Activated CD4-positive, alpha-beta T cell treated with anti-CD3 and anti-CD28 coated beads, Interleukin-10, Interleukin-2, amounts not matched to agents 100 ng/mL and 50 ng/mL, durations not matched to agents 16 hours and 8 hours (primary cell): ENCODE measurements at regions not wholly inside any gene's neighbourhood (a gene's known extent, or its start where the extent isn't known, plus 50 kb on each side); places are given as distances from the start of the nearest gene placed in this dataset.
A peak's percentile ranks its signal among the peaks of the same experiment; 100 is the strongest.

Experiments used
- DNase-seq: peaks from one replicate; pipeline ENCODE4 v3.0.0-alpha.2; 2020

DNA sequence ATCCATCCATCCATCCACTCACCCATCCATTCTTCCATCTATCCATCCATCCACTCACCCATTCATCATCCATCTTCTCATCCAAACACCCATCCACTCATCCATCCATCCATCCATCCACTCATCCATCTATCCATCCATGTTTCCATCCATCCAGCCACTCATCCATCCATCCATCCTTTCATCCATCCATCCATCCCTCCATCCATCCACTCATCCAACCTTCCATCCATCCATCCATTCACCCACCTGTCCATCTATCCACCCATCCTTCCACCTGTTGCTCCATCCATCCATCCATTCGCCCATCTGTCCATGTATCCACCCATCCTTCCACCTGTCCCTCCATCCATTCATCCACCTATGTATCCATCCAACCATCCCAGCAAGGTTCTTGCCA lies 378.4 kb upstream of the PFKP start:
- no peak for DNase-seq

DNA sequence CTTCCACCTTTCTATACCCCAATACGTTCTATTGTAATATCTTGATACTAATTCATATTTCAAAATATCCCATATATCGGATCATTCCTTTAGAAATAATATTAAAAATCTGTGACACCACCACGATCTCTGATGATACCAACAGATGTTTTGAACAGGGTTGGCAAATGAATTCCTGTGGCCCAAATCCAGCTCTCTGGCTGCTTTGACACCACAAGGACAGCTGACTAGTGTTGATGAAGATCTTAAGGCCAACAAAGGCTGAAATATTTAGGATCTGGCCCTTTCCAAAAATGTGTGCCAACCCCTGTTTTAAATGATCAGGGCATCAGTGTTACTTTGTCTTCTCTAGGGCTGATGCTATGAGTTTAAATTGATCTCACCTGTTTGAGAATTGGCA lies 380.7 kb upstream of the PFKP start:
- no peak for DNase-seq

DNA sequence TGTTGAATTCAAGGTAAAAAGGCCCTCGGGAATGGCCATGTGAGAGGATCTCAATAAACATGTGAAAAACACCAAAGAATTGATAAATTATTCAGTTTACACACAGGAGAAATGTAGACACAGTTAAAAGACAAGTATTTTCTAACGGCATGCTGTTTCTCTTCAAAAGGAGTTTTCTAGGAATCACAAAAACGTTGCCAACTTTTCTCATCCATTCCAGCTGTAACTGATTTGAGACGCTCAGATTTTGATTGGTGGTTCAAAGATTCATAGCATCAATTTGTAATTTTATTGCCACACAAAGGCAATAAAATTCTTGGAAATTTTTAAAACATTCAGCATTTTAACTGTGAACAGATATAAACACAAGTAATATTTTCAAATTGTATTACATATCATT lies 384.9 kb upstream of the PFKP start:
- no peak for DNase-seq

DNA sequence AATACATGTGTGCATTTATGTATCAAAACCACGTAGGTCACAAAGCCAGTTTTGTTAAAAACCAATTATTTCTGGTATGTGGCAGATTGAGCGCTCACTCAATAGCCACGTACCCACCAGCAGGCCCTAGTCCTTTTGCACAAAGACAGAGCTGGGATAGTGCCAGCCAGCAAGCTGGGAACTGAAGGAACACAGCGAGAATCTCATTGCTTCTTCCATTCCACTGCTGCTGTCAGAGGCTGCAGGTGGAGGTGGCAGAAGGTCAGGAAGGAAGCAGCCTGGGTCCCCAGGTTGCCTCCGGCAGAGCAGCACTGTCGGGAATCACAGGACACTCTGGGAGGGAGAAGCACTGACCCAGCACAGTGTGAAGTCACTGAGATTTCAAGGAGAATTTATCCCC lies 385.5 kb upstream of the PFKP start:
- no peak for DNase-seq

DNA sequence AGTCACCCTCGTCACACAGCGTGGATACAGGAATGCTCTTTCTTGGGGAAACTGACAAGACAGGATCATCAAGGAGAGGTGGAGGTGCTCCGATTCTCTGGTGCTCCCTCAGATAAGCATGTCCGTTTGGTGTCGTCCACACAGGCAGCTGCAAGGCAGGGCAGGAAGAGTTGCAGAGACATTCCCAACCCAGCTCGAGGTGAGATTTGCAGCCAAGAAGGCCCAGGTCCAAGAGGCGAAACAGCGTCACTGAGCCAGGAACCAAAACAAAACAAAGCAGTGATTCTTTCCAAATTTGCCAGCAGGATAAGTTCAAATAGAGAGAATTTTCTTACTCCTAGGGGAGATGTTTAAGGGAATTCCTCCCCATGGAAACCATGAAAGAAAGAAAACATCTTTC lies 386.5 kb upstream of the PFKP start:
- no peak for DNase-seq

DNA sequence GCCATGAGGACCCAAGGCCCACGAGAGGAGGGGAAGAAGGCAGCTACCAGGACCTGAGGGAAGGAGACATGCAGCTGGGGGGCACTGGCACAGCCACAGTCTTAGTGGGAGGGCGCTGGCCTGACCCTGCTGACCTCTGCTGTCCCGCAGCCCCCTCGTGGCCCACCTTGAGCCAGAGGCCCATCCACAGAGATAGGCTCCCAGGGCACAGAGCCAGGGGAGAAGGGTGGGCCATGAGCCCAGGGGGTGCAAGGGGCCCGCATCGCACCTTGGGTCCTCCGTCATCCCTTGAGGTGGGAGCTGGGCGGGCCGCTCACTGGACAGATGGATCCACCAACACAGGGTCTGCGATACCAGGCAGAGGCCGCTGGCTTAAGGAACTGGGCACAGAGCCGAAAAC lies 387.7 kb upstream of the PFKP start:
- DNase-seq = no peak

DNA sequence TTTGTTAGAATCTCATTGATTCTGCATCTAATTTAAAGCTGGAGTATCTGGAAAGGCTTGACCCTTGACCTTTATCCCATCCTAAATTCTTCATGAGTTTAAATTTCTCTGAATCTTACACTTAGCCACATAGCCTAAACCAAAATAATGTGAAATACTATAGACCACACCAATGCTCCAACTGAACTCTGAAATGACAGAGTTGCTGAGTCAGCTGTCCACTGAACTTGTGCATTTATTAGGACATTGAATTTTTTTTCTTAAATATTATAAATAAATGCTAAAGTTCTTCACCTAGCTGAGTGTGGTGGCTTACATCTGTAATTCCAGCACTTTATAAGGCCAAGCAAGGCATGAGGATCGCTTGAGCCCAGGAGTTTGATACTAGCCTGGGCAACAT lies 390.9 kb upstream of the PFKP start:
- DNase-seq = no peak

DNA sequence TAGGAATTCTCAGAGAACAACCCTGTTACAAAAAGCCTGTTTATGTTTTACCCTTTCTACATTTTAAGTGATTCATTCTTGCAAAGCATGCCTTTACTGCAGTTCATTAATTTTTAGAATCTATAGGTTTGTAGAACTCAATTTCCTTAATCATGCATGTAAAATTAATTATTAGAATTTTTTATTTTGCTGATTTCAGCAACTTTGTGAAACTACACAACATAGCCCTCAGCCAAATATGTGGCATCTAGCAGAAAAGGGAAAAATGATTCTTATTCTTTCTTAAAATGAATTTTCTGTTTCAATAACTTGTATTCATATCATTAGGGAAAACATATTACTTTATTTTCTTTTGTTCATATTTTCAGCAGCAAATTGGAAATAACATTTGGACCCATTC lies 392.9 kb upstream of the PFKP start:
- DNase-seq = no peak

DNA sequence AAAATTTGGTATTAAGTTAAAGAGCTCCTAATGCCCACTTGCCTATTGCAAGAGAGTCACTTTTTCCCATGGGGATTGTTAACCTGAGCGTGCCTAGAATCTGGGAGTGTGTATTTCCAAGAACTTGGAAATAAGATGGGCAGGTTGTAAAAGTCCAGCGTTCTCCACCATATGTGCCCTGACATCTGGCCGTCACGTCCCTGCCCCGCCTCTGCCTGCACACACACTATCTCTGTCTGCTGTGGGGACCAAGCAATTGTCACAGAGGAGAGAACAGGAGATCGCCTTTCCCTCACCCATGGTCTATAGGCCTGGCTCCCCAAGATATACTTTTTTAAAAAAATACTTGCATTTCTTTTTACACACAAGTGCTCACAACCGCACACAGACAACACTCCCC lies 396.5 kb upstream of the PFKP start:
- no peak for DNase-seq

DNA sequence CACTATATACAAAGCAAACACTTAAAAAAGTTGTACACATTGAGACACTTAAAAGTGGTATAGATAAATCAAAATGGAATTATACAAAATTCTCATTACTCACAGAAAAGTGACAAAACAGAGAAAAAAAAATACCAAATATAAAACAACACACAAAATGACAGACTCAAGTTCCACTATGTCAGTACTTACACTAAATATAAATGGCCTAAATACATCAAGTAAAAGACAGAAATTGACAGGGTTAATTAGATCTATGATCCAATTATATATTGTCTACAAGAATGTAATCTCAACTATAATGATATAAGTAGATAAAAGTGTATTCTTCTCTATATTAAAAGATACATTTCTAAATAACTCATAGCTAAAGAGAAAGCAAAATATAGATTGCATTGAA lies 401.6 kb upstream of the PFKP start:
- no peak for DNase-seq

DNA sequence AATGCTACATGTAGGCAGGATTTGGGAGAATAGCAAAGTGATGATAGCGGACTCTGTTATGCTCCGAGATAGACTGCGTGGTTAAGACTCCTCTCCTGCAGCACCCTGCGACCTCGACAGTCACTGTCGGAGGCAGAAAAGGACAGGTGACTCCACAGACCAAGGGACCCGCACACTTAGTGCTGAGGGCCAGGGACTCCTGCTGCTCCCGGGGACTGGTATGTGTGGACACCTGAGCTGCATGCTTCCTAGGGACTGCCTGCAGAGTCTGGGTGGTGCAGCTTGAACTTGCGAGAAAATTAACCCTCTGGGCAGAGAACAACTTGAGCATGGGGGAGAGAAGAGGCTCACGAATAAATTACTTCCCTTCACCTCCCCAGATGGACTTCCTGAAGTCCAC lies 407.1 kb upstream of the PFKP start:
- no peak for DNase-seq

DNA sequence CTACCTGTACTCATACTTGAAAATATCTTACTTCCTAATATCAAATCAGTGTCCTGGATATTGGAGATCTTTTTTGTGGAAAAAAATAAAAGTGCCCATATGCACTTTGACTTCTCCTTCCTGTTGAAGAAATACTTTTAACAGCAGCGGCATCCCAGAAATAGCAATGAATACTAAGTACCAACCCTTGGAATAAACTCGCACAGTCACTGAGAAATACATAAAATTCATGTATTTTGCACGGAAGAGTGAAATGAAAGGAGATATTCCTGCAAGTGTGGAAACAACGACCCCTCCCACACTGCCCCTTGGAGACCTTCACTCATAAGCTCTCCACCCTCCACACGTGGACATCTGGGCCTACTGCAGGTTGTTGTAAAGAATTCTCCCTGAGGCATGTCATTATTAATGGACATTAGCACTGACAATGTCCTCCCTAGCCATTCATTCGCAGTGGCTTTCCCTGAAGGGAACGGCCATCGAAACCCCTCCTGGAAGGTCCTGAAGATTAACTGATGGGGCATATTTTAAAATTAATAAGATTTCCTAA lies 407.6 kb upstream of the PFKP start:
- no peak for DNase-seq

DNA sequence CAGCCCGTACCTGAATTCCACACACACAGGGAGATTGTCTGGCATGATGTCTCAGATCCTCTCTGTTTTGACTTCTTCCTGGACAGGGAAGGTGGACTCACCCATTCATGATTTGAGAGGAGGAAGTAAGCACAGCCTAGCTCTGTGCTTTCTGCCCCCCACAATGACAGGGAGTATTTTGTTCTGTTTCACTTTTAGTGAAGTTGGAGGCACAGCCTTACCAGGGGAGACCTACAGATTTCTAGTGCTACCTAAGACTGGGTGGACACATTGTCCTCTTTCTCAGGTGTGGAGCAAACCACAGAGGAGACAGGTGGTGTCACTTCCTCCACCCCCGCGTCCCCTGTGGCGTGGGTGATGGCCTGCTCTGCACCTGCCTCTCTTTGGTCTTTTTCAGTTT lies 408.6 kb upstream of the PFKP start:
- no peak for DNase-seq

DNA sequence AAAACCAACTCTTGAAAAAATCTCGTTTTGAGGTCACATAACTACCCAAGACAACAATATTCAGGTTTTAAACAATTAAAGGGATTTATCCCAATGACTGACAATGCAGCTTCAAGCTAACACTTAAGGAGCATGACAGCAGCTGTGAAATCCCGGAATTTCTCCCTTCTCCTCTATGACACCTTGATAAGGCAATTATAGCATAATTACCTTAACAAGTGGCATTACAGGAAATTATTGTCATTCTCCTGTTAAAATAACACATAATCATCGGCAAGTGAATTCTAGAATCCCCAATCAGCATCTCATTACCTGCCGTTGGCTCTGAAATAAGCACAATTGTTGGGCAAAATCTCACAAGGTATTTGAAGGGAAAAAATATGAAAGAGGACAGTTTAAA lies 417.0 kb upstream of the PFKP start:
- DNase-seq = no peak

DNA sequence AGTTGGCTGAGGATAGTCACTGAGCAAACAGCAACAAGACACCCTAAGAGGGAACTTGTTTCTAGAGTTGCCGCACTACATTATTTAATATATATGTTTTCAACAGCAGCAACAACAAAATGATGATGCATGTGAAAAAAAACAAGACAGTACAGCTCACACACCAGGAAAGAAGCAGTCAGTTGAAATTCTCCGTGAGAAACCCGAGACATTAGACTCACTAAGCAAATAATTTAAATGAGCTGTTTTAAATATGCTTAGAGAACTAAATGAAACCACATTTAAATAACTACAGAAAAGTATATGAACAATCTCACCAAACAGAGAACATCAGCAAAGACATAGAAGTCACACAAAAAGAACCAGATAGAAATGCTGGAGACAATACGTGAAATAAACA lies 426.3 kb upstream of the PFKP start:
- DNase-seq = no peak

DNA sequence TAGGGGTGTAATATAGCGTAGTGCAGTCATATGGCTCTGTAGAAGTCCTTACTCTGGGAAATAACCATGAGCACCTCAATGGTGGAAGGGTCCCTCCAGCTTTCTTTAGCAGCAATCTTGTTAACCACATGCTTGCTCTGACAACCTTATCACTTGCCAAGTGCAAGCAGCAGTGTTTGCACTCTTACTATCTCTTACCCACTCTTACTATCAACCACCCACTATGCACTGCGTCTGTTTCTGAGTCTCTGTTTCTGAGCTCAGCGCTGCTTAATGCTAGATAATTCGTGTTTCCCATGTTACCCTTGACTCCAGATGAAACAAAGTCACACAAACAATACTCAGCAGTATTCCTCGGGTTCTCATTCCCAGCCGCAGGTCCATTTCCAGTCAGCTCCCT lies 433.7 kb upstream of the PFKP start:
- DNase-seq = no peak

DNA sequence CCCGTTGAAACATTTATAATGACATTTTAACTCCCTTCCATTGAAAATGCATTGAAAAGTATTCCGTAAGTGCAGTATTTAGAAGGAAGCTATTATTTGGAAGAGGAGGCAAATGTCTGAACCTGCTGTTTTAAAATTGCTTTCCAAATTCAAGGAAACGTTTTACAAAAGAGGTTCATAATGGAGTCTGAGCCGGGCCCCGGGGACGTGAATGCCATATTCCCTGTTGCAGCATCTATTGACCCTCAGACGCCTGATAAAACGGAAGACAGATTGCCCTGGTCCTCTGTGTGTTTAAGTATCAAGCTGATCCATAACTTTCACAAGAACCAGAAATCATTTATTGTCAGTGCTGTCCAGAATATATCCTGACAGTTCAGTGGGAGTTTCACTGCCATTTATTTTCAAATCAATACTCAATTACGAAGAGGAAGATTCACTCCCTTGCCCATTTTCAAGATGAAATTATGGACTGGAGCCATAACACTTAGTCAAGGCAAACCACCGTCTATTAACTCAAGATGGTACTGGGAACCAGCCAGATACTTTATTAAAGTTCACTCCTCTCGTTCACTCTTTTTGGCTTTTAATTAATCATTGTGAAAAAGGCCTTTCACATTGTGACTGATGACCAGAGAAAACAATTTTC lies 435.7 kb upstream of the PFKP start:
- no peak for DNase-seq

DNA sequence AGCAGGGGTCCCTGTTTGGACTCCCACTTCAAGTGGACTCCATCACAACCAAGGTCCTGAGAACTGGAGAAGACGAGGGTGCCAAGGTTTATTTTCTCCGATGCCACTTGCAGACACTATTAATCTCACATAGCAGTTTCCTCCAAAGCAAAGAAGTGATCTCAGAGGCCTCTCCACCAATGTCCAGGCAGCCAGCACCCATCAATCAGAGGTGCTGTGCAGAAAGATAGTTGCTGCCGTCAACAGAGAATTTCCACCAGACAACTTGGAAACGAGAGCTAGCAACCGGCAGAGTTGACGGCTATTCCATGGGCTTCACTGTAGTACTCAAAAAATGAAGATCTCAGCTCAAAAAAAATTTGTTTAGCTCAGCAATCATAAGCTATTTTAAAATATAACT lies 438.6 kb upstream of the PFKP start:
- no peak for DNase-seq

DNA sequence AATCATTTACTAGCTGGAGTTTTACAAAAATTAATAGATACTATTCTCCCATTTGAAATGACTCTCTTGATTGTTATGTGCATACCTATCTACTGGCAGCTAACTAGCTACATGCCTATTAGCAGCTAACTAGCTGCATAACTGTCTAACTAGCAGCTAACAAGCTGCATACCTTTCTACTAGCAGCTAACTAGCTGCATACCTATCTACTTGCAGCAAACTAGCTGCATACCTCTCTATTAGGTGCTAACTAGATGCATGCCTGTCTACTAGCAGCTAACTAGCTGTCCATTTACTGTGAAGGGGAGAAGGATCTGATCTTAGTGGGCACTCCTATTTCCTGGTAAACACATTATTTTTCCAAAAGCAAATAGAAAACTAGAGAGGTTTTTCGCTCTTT lies 439.4 kb upstream of the PFKP start:
- no peak for DNase-seq

DNA sequence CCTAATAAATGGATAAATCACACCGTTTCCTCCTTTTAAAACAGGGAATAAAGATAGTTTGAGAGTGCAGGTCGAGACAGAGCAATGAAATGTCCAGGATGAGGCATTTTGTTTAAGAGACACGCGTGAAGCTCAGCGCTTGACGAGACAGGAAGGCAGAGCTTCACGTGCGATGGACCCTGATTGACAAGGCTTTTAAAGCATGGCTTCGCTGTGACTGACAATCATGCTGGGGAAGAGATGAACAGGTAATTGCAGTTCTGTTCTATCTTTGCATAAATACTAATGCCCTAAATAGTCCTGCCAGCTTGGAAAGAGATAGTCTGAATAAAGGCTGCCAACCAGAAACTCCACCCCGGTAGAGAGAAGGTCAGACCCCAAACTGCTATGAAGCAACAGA lies 442.3 kb upstream of the PFKP start:
- no peak for DNase-seq

DNA sequence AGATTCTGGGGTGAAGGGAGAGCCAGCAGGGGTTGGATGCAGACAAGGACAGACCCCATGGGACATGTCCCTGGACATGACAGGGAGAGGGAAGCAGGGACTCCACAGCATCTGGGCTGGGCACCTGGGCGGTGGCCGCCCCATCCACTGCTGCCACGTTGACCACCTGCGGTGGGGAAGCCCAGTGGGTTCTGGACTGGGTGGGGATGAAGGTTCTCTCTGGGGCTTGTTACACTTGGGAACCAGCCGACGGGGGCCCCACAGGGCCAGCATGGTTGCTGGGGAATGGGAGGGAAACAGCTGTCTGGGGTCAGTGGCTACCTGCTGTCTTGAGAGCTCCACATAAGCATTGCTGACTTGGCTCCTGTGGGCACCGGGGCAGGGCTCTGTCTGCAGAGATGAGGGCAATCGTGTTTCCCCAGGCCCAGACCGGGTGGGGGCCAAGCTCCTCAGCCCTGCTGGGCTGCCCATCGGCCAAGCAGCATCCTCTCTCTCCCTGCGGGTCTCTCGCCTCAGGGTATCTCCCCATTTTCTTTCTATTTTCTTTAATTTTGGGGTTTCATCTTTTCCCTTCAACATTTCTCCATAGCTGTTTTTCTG lies 443.6 kb upstream of the PFKP start:
- no peak for DNase-seq

DNA sequence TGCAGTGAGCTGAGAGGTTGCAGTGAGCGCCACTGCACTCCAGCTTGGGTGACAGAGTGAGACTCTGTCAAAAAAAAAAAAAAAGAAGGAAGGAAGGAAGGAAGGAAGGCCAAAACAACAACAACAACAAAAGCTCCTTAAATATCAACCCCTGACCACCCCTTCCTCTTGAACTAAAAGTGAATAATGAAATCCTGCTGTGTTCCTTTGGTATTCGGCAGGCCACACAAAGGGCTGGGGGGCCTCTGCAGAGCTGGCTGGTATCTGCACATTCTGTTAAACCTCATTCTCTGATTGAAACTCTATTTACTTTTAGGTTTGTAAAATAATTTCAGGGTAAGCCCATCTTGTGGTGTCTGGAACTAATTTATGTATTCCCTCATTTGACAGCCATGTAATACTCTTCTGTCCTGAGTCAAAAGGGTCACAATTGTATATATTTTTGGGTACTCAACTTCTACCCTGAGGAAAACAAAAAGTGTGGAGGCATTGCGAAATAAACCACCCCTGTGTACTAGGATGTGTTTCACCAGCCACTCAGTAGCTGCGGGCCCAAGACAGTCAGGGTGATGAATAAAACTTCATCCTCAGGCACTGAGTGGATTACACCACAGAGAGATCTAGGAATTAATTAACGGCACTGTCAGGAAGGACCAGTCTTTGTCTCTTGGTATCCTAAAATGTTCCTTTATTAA lies 446.4 kb upstream of the PFKP start:
- DNase-seq = no peak

DNA sequence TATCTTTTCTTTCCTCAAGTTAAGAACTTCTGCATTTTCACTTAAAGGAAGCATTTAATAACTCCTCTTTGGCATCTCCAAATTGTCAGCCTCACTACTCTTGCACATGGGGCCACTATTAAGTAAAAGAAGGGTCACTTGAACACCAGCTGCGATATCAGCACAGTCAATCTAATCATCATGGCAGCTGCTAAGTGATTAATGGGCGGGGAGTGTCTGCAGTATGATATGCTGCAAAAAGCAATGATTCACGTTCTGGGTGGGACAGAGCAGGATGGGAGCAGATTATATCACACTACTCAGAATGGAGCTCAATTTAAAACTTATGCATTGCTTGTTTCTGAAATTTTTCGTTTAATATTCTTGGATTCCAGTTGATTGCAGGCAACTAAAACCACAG lies 447.4 kb upstream of the PFKP start:
- no peak for DNase-seq

DNA sequence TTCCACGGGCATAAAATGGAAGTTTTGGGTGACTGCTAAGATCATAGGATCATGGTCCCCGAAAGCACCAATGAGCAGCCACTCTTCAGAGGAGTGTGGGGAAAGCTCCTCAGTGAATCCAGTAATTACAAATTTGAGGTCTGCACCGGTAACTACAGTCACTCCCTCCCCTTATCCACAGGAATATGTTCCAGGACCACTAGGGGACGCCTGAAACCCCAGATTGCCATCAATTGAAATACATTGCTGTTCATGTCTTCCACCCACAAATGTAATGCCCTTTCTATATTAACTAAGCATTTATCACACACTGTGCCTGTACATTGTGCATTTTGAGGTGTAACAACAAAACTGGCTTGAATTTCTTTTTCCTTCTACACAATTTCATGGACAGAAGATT lies 447.9 kb upstream of the PFKP start:
- DNase-seq = peak; percentile 5

DNA sequence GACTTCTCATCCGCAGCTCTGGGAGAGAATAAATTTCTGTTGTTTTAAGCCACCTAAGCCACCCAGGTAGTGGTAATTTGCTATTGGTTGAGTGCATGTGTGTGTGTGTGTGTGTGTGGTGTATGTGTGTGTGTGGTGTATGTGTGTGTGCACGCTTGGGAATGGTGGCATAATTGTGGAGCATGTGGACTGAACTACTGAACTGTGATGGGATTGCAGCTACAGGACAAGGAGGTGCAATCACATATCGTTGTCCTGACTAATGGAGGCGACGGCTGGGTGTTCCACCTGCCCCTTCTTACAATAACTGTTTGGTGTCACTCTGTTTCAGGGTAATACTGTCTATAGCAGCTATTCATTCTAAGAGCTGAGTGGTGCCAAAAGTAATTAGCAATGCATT lies 448.7 kb upstream of the PFKP start:
- DNase-seq = no peak
